CD8-positive, alpha-beta memory T cell (primary cell): ENCODE measurements at regions not wholly inside any gene's neighbourhood (a gene's known extent, or its start where the extent isn't known, plus 50 kb on each side); places are given as distances from the start of the nearest gene placed in this dataset.

ENCODE experiments used
- CTCF ChIA-PET: fragments of 350-600 bp; sonication (Branson Sonifier 250); formaldehyde crosslinking; loops from one replicate; lab custom pipeline; 2021; ENCODE audit warnings: antibody characterized with exemption; lab: Charles Lee
- POLR2A ChIA-PET: fragments of 350-600 bp; sonication (Branson Sonifier 250); formaldehyde crosslinking; loops from one replicate; lab custom pipeline; 2021; ENCODE audit warnings: antibody characterized with exemption; lab: Charles Lee
- DNase-seq, 5 donors: peaks; one replicate each; pipeline versions ENCODE4 v3.0.0 to v3.0.0-alpha.2; 2020 to 2022; ENCODE audit warnings: mixed read lengths in 1 of 5
- H3K27ac ChIP-seq: one replicate; pipeline ENCODE4 v1.7.0; 2013; ENCODE audit warnings: low read depth, mild to moderate bottlenecking, low read length, moderate library complexity
- H3K27me3 ChIP-seq: 2 replicates; pipeline ENCODE4 v1.7.0; 2013; ENCODE audit warnings: low read length, mild to moderate bottlenecking; ENCODE audit not compliant: insufficient read depth, poor library complexity, severe bottlenecking
- H3K36me3 ChIP-seq: 2 replicates; pipeline ENCODE4 v1.7.0; 2013; ENCODE audit warnings: mild to moderate bottlenecking, low read length, moderate library complexity; ENCODE audit not compliant: insufficient read depth
- H3K4me1 ChIP-seq: 2 replicates; pipeline ENCODE4 v1.7.0; 2013; ENCODE audit warnings: mild to moderate bottlenecking, low read length, moderate library complexity; ENCODE audit not compliant: insufficient read depth
- H3K4me3 ChIP-seq: 2 replicates; pipeline ENCODE4 v1.7.0; 2013; ENCODE audit warnings: mild to moderate bottlenecking, low read length
- H3K9me3 ChIP-seq: 2 replicates; pipeline ENCODE4 v1.7.0; 2013; ENCODE audit warnings: mild to moderate bottlenecking, low read length
- H3K27ac Mint-ChIP-seq, 8 donors: one replicate each; pipeline ENCODE4 v1.8.0; 2020 to 2021; ENCODE audit warnings: mixed read lengths in 8 of 8, mild to moderate bottlenecking in 6 of 8, inconsistent platforms in 3 of 8, moderate library complexity in 3 of 8
- H3K27me3 Mint-ChIP-seq, 2 donors: one replicate each; pipeline ENCODE4 v1.8.0; 2020 to 2021; ENCODE audit warnings: mixed read lengths in 2 of 2, mild to moderate bottlenecking in 1 of 2, moderate library complexity in 1 of 2
- H3K36me3 Mint-ChIP-seq, 3 donors: one replicate each; pipeline ENCODE4 v1.8.0; 2020 to 2021; ENCODE audit warnings: mixed read lengths in 3 of 3, inconsistent platforms in 1 of 3, mild to moderate bottlenecking in 1 of 3
- H3K4me1 Mint-ChIP-seq, 3 donors: one replicate each; pipeline ENCODE4 v1.8.0; 2020 to 2021; ENCODE audit warnings: mixed read lengths in 3 of 3, inconsistent platforms in 1 of 3, mild to moderate bottlenecking in 1 of 3
- H3K4me3 Mint-ChIP-seq, 7 donors: one replicate each; pipeline ENCODE4 v1.8.0; 2020 to 2021; ENCODE audit warnings: mixed read lengths in 7 of 7, mild to moderate bottlenecking in 6 of 7, moderate library complexity in 4 of 7, inconsistent platforms in 2 of 7
- H3K9me3 Mint-ChIP-seq, 5 donors: one replicate each; pipeline ENCODE4 v1.8.0; 2020 to 2022; ENCODE audit warnings: mixed read lengths in 5 of 5, mild to moderate bottlenecking in 3 of 5, moderate library complexity in 2 of 5, inconsistent platforms in 1 of 5

DNA sequence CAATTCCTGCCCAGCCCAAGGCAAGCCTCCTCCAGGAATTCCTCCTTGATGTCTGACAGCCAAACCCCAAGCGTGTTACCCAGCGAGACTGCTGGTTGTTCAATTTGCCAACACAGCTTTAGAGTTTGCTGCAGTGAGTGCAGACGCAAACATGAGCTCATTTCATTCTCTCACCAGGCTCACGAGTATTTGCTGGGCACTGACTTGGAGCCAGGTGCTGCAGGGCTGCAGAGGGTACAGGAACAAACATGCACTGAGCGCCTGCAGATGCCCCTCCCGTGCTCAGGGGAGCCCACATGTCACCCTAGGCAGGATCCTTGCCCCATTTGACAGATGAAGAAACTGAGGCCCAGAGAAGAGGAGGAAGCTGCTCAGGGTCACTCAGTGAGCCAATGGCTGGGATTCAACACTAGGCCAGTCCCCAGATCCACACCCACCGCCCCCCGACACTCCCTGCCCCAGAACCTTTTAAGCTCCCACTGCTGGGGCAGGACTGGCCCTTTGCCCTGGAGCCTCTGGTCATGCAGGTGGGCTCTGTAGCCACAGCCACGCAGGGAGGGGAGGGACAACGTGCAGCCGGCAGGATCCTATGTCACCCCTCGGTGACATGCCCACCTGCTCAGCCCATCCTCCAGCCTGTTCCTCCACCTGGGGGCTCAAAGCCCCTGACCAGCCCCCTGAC is 363.7 kb downstream of the MATN1 start:
- no peak overlapping the region for H3K4me3 ChIP-seq
- no peak overlapping the region for H3K27ac ChIP-seq
- ChIA-PET POLR2A (no interaction called here), CTCF (interaction anchor here (2.1 kb wide), 1 partner anchor 21 kb away, joined by 7 read pairs; no protein-coding TSS in a partner anchor)
- Mint-ChIP-seq H3K27me3 (peaks cover 10 to 50% of the 10 kb centered on the region in 2 donors), H3K9me3 (peaks cover 0 to 2% (median 0%) of the 10 kb centered on the region in 5 donors), H3K4me3 (no peak overlapping the region), H3K36me3 (no peaks in the 10 kb centered on the region), H3K4me1 (no peaks in the 10 kb centered on the region), H3K27ac (no peak overlapping the region)
- DNase-seq = no peak
- no peaks in the 10 kb centered on the region for H3K36me3 ChIP-seq
- no peaks in the 10 kb centered on the region for H3K27me3 ChIP-seq
- H3K4me1 ChIP-seq = no peaks in the 10 kb centered on the region
- H3K9me3 ChIP-seq = no peaks in the 10 kb centered on the region

DNA sequence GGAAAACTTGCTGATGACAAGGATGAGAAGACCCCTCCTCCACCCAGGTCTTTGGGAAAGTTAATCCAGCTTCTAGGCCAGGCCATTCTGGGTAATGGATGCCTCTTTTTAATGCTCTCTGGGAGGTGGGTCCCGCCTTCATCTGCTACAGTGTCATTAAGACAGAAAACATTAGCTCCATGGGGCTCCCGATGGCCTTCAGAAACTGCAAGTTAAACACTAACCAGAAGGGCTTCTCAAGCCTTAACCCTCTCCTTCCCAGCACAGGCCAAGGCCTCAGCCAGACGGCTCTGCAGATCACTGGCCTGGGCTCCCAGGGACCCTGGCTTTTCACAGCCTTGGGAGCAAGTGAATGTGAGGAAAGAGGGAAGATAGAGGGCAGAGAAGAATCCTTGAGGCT is 364.9 kb downstream of the MATN1 start:
- Histone ChIP-seq H3K27me3 (no peaks in the 10 kb centered on the region), H3K4me3 (no peak overlapping the region), H3K9me3 (no peaks in the 10 kb centered on the region), H3K27ac (no peak overlapping the region), H3K36me3 (no peaks in the 10 kb centered on the region), H3K4me1 (no peaks in the 10 kb centered on the region)
- H3K27me3 Mint-ChIP-seq = peaks cover 12 to 52% of the 10 kb centered on the region in 2 donors
- H3K36me3 Mint-ChIP-seq = no peaks in the 10 kb centered on the region
- POLR2A ChIA-PET = no interaction called here
- CTCF ChIA-PET = interaction anchor here (1.3 kb wide), 1 partner anchor 22 kb away, joined by 5 read pairs; no protein-coding TSS in a partner anchor
- DNase-seq = no peak
- no peak overlapping the region for H3K27ac Mint-ChIP-seq
- no peak overlapping the region for H3K4me3 Mint-ChIP-seq
- no peaks in the 10 kb centered on the region for H3K4me1 Mint-ChIP-seq
- H3K9me3 Mint-ChIP-seq = peaks cover 0 to 2% (median 0%) of the 10 kb centered on the region in 5 donors

DNA sequence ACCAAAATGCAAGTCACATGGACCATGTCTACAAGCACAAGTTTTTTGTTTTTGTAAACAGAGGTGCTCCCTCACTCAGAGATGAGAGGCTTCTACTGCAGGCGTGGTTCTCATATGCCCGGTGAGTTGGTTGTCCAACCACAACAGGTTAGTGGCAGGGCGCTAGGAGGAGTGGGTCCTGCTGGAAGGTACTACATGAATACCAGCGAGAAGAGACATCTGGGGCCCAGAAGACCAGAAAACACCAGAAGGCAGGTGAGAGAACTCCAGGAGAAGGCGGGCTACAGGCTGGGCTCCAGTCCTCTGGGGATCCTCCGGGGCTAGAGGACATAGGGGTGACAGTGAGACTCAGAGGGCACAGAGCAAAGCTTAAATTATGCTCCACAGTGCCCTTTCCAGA is 366.5 kb downstream of the MATN1 start:
- no peaks in the 10 kb centered on the region for H3K36me3 Mint-ChIP-seq
- DNase-seq = no peak
- ChIA-PET CTCF (no interaction called here), POLR2A (no interaction called here)
- H3K4me3 Mint-ChIP-seq = no peak overlapping the region
- H3K27ac Mint-ChIP-seq = no peak overlapping the region
- H3K4me1 Mint-ChIP-seq = no peaks in the 10 kb centered on the region
- H3K9me3 Mint-ChIP-seq = no peaks in the 10 kb centered on the region
- H3K27me3 Mint-ChIP-seq = peaks cover 8 to 46% of the 10 kb centered on the region in 2 donors
- Histone ChIP-seq H3K36me3 (no peaks in the 10 kb centered on the region), H3K9me3 (no peaks in the 10 kb centered on the region), H3K27ac (no peak overlapping the region), H3K4me3 (no peak overlapping the region), H3K27me3 (no peaks in the 10 kb centered on the region), H3K4me1 (no peaks in the 10 kb centered on the region)

DNA sequence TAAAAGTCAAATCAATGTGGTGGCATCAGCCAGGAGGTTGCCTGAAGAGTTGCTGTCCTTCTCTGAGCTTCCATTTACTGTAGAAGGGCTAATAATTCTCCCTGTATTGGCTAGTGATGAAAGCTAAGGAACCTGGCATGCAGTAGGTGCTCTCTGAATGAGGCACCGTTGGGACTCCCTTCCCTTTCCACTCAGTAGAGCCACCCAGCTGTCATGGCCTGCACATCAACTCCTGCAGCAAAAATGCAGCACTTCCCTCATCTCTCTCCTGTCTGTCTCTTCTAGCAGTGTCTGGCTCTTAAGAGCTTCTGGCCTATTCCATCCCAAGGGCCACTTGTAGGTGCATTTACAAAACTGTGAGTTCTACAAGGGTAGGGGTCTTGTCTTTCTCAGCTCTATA is 369.0 kb downstream of the MATN1 start:
- no peaks in the 10 kb centered on the region for H3K4me1 ChIP-seq
- Mint-ChIP-seq H3K27me3 (peaks cover 7 to 51% of the 10 kb centered on the region in 2 donors), H3K27ac (no peak overlapping the region), H3K9me3 (peaks cover 0 to under 1% (median 0%) of the 10 kb centered on the region in 5 donors), H3K4me3 (no peak overlapping the region), H3K4me1 (no peaks in the 10 kb centered on the region), H3K36me3 (no peaks in the 10 kb centered on the region)
- H3K27me3 ChIP-seq = no peaks in the 10 kb centered on the region
- no peak for DNase-seq
- no peaks in the 10 kb centered on the region for H3K36me3 ChIP-seq
- H3K27ac ChIP-seq = no peak overlapping the region
- CTCF ChIA-PET = interaction anchor here (1.7 kb wide), 1 partner anchor 26 kb away, joined by 6 read pairs; no protein-coding TSS in a partner anchor
- no peak overlapping the region for H3K4me3 ChIP-seq
- H3K9me3 ChIP-seq = no peaks in the 10 kb centered on the region
- POLR2A ChIA-PET = no interaction called here

DNA sequence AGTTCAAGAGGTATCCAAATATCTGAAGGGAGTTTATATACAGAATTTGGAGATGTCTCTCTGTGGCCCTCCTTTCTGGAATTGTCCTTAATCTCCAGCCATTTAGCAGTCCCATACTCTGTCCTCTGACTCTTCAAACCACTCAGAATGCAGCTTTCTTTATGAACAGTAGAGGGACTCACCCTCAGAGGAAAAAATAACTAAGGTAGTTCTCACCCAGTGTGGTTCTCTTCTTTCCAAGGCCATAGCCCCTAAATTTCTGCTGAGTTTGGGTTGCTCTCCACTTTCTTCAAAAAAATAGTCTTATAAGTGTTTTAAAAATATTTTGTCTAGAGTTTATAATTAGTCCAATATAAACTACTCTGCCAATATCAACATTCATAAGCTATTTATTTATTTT is 369.7 kb downstream of the MATN1 start:
- Histone ChIP-seq H3K36me3 (no peaks in the 10 kb centered on the region), H3K4me3 (no peak overlapping the region), H3K9me3 (no peaks in the 10 kb centered on the region), H3K27ac (no peak overlapping the region), H3K27me3 (no peaks in the 10 kb centered on the region), H3K4me1 (no peaks in the 10 kb centered on the region)
- no peaks in the 10 kb centered on the region for H3K36me3 Mint-ChIP-seq
- H3K4me1 Mint-ChIP-seq = no peaks in the 10 kb centered on the region
- ChIA-PET CTCF (interaction anchor here (1.7 kb wide), 1 partner anchor 27 kb away, joined by 6 read pairs; no protein-coding TSS in a partner anchor), POLR2A (no interaction called here)
- H3K9me3 Mint-ChIP-seq = peaks cover 0 to 6% (median 0%) of the 10 kb centered on the region in 5 donors
- peaks cover 4 to 49% of the 10 kb centered on the region in 2 donors for H3K27me3 Mint-ChIP-seq
- H3K27ac Mint-ChIP-seq = no peak overlapping the region
- H3K4me3 Mint-ChIP-seq = no peak overlapping the region
- DNase-seq = no peak

DNA sequence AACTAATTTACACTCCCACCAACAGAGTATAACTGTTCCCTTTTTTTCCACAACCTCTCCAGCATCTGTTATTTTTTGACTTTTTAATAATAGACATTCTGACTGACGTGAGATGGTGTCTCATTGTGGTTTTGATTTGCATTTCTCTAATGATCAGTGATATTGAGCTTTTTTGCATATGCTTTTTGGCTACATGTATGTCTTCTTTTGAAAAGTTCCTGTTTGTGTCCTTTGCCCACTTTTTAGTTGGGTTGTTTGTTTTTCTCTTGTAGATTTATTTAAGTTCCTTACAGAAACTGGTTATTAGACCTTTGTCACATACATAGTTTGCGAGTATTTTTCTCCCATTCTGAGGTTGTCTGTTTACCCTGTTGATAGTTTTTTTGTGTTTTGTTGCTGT is 375.2 kb downstream of the MATN1 start:
- Histone ChIP-seq H3K27me3 (no peaks in the 10 kb centered on the region), H3K4me1 (no peaks in the 10 kb centered on the region), H3K27ac (no peak overlapping the region), H3K4me3 (no peak overlapping the region), H3K36me3 (no peaks in the 10 kb centered on the region), H3K9me3 (no peaks in the 10 kb centered on the region)
- ChIA-PET CTCF (no interaction called here), POLR2A (no interaction called here)
- no peaks in the 10 kb centered on the region for H3K4me1 Mint-ChIP-seq
- H3K4me3 Mint-ChIP-seq = no peak overlapping the region
- peaks cover 0 to under 1% (median 0%) of the 10 kb centered on the region in 3 donors for H3K36me3 Mint-ChIP-seq
- H3K27ac Mint-ChIP-seq = no peak overlapping the region
- H3K27me3 Mint-ChIP-seq = peaks cover 24 to 34% of the 10 kb centered on the region in 2 donors
- H3K9me3 Mint-ChIP-seq = peaks cover 3 to 18% (median 7%) of the 10 kb centered on the region in 5 donors
- DNase-seq = no peak

DNA sequence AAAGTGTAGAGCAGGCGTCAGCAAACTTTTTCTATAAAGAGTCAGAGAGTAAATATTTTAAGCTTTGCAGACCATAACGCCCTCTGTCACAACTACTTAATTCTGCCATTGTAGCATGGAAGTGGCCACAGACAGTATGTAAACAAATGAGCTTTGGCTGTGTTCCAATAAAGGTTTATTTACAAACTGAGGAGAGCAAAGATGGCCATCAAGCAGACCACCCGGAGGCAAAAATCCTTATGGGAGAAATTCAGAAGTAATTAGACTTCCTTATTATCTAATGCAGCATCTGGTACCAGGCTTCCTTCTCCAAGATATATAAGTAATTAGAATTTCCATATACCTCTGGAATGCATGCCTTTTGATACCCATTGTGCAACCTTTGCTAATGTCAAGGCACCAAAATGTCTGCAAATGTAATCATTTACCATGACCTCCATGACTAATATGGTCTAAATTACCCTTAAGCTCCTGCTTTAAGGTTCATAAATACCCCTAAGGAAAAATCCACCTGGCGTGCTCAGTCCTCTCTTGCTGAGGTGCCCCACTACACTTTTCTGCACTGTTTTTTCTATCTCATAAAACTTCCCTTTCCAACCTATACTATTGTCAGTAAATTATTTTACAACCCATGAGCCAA is 377.8 kb downstream of the MATN1 start:
- Mint-ChIP-seq H3K27me3 (peaks cover 26 to 28% of the 10 kb centered on the region in 2 donors), H3K9me3 (peaks cover 3 to 20% (median 7%) of the 10 kb centered on the region in 5 donors), H3K4me3 (no peak overlapping the region), H3K4me1 (no peaks in the 10 kb centered on the region), H3K27ac (no peak overlapping the region), H3K36me3 (peaks cover 0 to 2% (median 0%) of the 10 kb centered on the region in 3 donors)
- CTCF ChIA-PET = no interaction called here
- H3K4me3 ChIP-seq = no peak overlapping the region
- no peaks in the 10 kb centered on the region for H3K4me1 ChIP-seq
- H3K9me3 ChIP-seq = no peaks in the 10 kb centered on the region
- no peaks in the 10 kb centered on the region for H3K27me3 ChIP-seq
- DNase-seq = no peak
- H3K27ac ChIP-seq = no peak overlapping the region
- POLR2A ChIA-PET = no interaction called here
- no peaks in the 10 kb centered on the region for H3K36me3 ChIP-seq

DNA sequence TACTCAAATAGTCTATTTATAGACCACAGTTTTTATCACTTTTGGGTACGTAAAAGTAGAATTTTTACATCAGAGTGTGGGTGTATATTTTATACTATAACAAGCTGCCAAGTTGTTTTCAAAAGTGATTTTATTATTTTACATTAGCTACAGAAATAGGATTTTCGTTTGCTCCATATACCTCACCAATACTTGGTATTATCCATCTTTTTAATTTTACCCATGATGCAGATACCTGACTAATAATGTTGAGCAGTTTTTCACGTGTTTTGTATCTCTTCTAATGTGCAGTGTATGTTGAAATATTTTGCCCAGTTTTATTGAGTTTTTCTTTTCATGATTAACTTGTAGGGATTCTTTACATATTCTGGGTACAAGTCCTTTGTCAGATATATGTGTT is 379.8 kb downstream of the MATN1 start:
- peaks cover 3 to 14% (median 7%) of the 10 kb centered on the region in 5 donors for H3K9me3 Mint-ChIP-seq
- POLR2A ChIA-PET = no interaction called here
- no peak for DNase-seq
- H3K27ac Mint-ChIP-seq = no peak overlapping the region
- no peak overlapping the region for H3K4me3 Mint-ChIP-seq
- CTCF ChIA-PET = no interaction called here
- H3K4me1 Mint-ChIP-seq = no peaks in the 10 kb centered on the region
- H3K4me1 ChIP-seq = no peaks in the 10 kb centered on the region
- H3K27me3 Mint-ChIP-seq = peaks cover 26 to 32% of the 10 kb centered on the region in 2 donors
- H3K27ac ChIP-seq = no peak overlapping the region
- H3K36me3 ChIP-seq = no peaks in the 10 kb centered on the region
- H3K27me3 ChIP-seq = no peaks in the 10 kb centered on the region
- peaks cover 0 to 2% (median 0%) of the 10 kb centered on the region in 3 donors for H3K36me3 Mint-ChIP-seq
- no peak overlapping the region for H3K4me3 ChIP-seq
- no peaks in the 10 kb centered on the region for H3K9me3 ChIP-seq
